Thoracic aorta (tissue), 2 donors: ENCODE measurements at regions not wholly inside any gene's neighbourhood (a gene's known extent, or its start where the extent isn't known, plus 50 kb on each side); places are given as distances from the start of the nearest gene placed in this dataset.

ENCODE experiments used
- ATAC-seq: fragments of 150-250 bp; one replicate; pipeline ENCODE4 v1.8.0; 2017; ENCODE audit warnings: low read depth; ENCODE audit not compliant: insufficient number of reproducible peaks, low FRiP score
- DNase-seq: peaks from one replicate; pipeline ENCODE4 v3.0.0-alpha.2; 2020; ENCODE audit warnings: low spot score
- H3K27ac ChIP-seq, 2 donors: fragments of 200-600 bp; sonication (generic); 1 replicate in 1 of 2; 2 replicates in 1 of 2; pipeline ENCODE4 v1.5.1; 2016; ENCODE audit warnings: mild to moderate bottlenecking in 2 of 2, moderate library complexity in 2 of 2
- H3K27me3 ChIP-seq: fragments of 200-600 bp; sonication (generic); replicated peaks from 2 replicates; pipeline ENCODE4 v1.6.0; 2016; ENCODE audit warnings: mild to moderate bottlenecking; ENCODE audit not compliant: insufficient read depth
- H3K36me3 ChIP-seq: fragments of 200-600 bp; sonication (generic); one replicate; pipeline ENCODE4 v1.5.1; 2016
- H3K4me1 ChIP-seq, 2 donors: fragments of 200-600 bp; sonication (generic); 1 replicate in 1 of 2; 2 replicates in 1 of 2; pipeline versions ENCODE4 v1.5.1 to v1.6.0; 2016; ENCODE audit warnings: low read depth in 2 of 2, mild to moderate bottlenecking in 1 of 2; ENCODE audit not compliant: control insufficient read depth in 1 of 2
- H3K4me3 ChIP-seq: fragments of 200-600 bp; sonication (generic); 2 replicates; pipeline ENCODE4 v1.5.1; 2016; ENCODE audit warnings: mild to moderate bottlenecking
- H3K9me3 ChIP-seq: fragments of 200-600 bp; sonication (generic); 2 replicates; pipeline ENCODE4 v1.5.1; 2016
- CTCF ChIP-seq: fragments of 200-600 bp; sonication (generic); IDR thresholded peaks from one replicate; pipeline ENCODE4 v1.5.1; 2019; ENCODE audit warnings: antibody characterized with exemption

- no peak for TF ChIP-seq CTCF
- DNase-seq (no peak), ATAC-seq (no peak)
- H3K36me3 ChIP-seq: no peaks in the 10 kb centered on the region
- no peaks in the 10 kb centered on the region for H3K9me3 ChIP-seq
- no peaks in the 10 kb centered on the region for H3K4me1 ChIP-seq
- no peaks in the 10 kb centered on the region for H3K27me3 ChIP-seq
- no peak overlapping the region for H3K27ac ChIP-seq
- no peak overlapping the region for H3K4me3 ChIP-seq
Measured at GRCh38 chr6:163974322-163974721, 559.8 kb downstream of the QKI start.

- Histone ChIP-seq H3K4me1 (no peaks in the 10 kb centered on the region), H3K9me3 (no peaks in the 10 kb centered on the region), H3K36me3 (no peaks in the 10 kb centered on the region), H3K27ac (no peak overlapping the region), H3K27me3 (no peaks in the 10 kb centered on the region), H3K4me3 (no peak overlapping the region)
- DNase-seq: no peak
- no peak for ATAC-seq
- no peak for TF ChIP-seq CTCF
Measured at GRCh38 chr6:163971841-163972838, 557.6 kb downstream of the QKI start.

DNA sequence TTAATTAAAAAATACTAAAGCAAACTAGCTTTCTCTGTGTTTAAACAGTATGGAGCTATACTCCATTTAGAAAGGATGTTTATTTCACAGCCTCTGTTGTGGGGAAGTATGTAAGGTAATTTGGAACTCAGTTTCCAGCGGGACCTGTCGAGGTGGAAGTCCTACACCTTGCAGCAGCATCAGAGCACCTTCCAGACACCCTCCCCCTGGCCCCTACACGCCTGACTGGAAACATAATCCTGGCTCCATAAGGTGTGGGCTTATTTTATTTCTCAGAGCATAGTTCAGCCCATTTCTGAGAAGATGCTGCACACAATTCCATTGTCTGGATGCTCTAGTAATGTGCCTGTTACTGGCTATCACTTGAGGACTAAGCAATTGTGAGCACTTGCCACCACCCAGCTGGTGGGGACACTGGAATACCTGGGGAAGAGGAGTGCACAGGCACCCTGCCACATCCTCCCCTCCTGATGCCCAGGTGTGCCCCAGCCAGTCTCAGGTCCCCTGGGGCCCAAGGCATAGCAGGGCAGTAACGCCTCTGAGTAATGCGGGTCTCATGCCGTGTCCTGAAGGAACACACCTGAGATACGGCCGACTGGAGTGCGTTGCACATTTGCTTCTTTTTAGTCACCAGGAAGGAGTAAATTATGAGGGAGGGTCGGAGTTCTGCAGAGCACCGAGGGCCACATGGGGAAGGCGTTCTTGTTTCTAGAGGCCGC lies 556.5 kb downstream of the QKI start:
- no peaks in the 10 kb centered on the region for H3K36me3 ChIP-seq
- no peaks in the 10 kb centered on the region for H3K27me3 ChIP-seq
- ATAC-seq: no peak
- H3K4me1 ChIP-seq: no peaks in the 10 kb centered on the region
- no peak overlapping the region for H3K27ac ChIP-seq
- no peaks in the 10 kb centered on the region for H3K9me3 ChIP-seq
- H3K4me3 ChIP-seq: no peak overlapping the region
- TF ChIP-seq CTCF: no peak
- DNase-seq: no peak

GRCh38 chr6:163965426-163966348 lies 551.2 kb downstream of the QKI start:
- ATAC-seq (no peak), DNase-seq (no peak)
- H3K36me3 ChIP-seq: no peaks in the 10 kb centered on the region
- no peaks in the 10 kb centered on the region for H3K4me1 ChIP-seq
- H3K4me3 ChIP-seq: no peak overlapping the region
- TF ChIP-seq CTCF: no peak
- H3K9me3 ChIP-seq: no peaks in the 10 kb centered on the region
- no peak overlapping the region for H3K27ac ChIP-seq
- H3K27me3 ChIP-seq: no peaks in the 10 kb centered on the region
